GM10266 (cell line): ENCODE measurements at regions not wholly inside any gene's neighbourhood (a gene's known extent, or its start where the extent isn't known, plus 50 kb on each side); places are given as distances from the start of the nearest gene placed in this dataset.

Source experiments
- DNase-seq: peaks from one replicate; pipeline ENCODE4 v3.0.0; 2012; ENCODE audit errors: extremely low spot score
- CTCF ChIP-seq: IDR thresholded peaks from 2 replicates; pipeline ENCODE4 v1.5.1; 2012; ENCODE audit warnings: mild to moderate bottlenecking, low read depth; ENCODE audit not compliant: control insufficient read depth, insufficient read depth; ENCODE audit errors: missing control alignments

GRCh38 chr6:117174835-117175360, 90.5 kb upstream of the VGLL2 start:
- no peak for TF ChIP-seq CTCF
- no peak for DNase-seq

DNA sequence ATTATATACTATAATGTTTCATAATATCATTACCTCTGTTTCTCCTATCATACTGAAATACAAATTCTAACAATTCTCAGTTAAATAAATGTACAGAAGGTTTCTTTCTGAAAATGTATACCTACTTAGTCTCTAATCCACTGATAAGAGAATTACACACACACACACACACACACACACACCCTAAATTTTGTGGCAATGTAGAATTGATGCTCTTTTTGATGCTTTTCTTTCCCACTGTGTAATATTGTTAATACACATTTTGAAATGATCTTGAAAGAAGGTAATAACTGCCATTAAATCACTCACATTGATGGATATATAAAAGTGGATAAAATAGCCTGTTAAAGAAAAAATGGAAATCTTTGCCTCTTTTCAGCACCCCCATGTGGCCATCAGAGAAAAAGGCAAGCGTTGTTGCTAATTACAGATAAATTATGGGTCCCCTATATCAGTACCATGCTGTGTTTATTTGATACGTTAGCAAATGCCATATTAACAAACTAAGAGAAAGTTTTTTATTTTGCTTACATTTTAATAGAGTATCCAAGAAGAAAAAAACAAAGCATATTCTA, 76.6 kb upstream of the VGLL2 start:
- DNase-seq: peak; percentile 13
- TF ChIP-seq CTCF: peak; percentile 33

GRCh38 chr6:117191009-117191408, 74.3 kb upstream of the VGLL2 start:
- no peak for DNase-seq
- TF ChIP-seq CTCF: no peak

- DNase-seq: no peak
- no peak for TF ChIP-seq CTCF
Measured at GRCh38 chr6:117191448-117191847, 73.9 kb upstream of the VGLL2 start.

- no peak for TF ChIP-seq CTCF
- no peak for DNase-seq
Measured at GRCh38 chr6:117194271-117194670, 71.1 kb upstream of the VGLL2 start.

- no peak for DNase-seq
Measured at GRCh38 chr6:117194978-117195377, 70.4 kb upstream of the VGLL2 start.

DNA sequence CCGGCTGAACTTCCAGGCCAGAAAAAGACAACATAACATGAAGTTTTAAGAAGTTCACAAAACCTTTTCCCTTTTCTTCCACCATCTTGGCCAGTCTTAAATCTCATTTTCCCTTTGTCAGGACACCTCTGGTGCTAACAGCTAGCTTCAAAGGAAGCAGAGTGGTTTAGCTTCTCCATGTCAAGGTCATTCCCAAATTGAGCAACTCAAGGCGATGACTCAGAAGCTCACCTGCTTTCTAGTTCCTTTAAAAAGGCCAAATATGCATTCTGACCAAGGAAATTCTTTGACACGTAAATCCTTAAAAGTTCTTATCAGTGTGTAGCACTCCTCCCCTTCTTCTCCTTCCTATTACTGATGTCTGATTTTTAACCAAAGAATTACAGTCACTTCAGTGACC, 69.6 kb upstream of the VGLL2 start:
- DNase-seq: no peak
- no peak for TF ChIP-seq CTCF

More at GRCh38 chr6:117194978-117195377, 70.4 kb upstream of the VGLL2 start:
- TF ChIP-seq CTCF: no peak
